ENCODE measurements at regions not wholly inside any gene's neighbourhood (a gene's known extent, or its start where the extent isn't known, plus 50 kb on each side); places are given as distances from the start of the nearest gene placed in this dataset.

DNA sequence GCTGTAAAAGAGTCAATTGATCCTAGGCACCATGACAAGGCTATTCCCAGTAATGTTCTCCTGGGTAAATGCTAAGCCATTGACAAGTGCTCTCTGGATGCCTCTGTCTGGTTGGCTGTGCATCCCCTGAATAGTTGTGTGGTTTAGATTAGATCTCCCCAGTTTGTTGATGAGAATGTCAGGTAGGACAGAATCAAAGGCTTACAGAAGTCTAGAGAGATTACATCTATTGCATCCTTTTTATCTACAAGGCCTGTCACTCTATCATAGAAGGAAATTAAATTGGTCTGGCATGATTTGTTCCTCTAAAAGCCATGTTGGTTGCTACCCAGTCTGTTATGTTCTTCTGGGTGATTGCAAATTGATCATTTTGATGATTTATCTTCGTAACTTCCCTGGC is 548.3 kb downstream of the GATA3 start:
- TF ChIP-seq HDAC6 (IDR thresholded peaks at IDR 0.05; ENCODE audit: unreplicated experiment) (no peak), POLR2A (IDR thresholded peaks at IDR 0.05; ENCODE audit: low read depth, low read length) (no peak), EP300 (IDR thresholded peaks at IDR 0.05; ENCODE audit: borderline replicate concordance in 1 of 2, control insufficient read depth in 1 of 2, low read depth in 2 of 2, low read length in 2 of 2) (no peak), SRF (IDR thresholded peaks at IDR 0.05; ENCODE audit: low read depth in 2 of 2, low read length in 2 of 2) (no peak), SP1 (IDR thresholded peaks at IDR 0.05; ENCODE audit: low read depth, low read length) (no peak), EZH2 (IDR thresholded peaks at IDR 0.05; ENCODE audit: borderline replicate concordance, control insufficient read depth, low read depth, low read length) (no peak), ZNF207 (IDR thresholded peaks at IDR 0.05; ENCODE audit: borderline replicate concordance) (no peak)
